HS-5 (cell line): ENCODE measurements at regions not wholly inside any gene's neighbourhood (a gene's known extent, or its start where the extent isn't known, plus 50 kb on each side); places are given as distances from the start of the nearest gene placed in this dataset.
"Not testable (repeated sequence)": the region's sequence is repeated elsewhere in the genome, so short reads cannot be mapped to it uniquely, and the experiment has no call there.

Experiments used
- DNase-seq: peaks from one replicate; pipeline ENCODE4 v3.0.0-alpha.2; 2012; ENCODE audit warnings: low read depth

GRCh38 chr6:28623242-28623641, 97.6 kb downstream of the GPX5 start:
- not testable (repeated sequence) for DNase-seq

- not testable (repeated sequence) for DNase-seq
These were observed 100.7 kb downstream of the GPX5 start for GRCh38 chr6:28626386-28626785.

GRCh38 chr6:28632326-28632851, 106.7 kb downstream of the GPX5 start:
- DNase-seq = no peak

- no peak for DNase-seq
These were observed 107.9 kb downstream of the GPX5 start for GRCh38 chr6:28633445-28634215.

- no peak for DNase-seq
These were observed 108.7 kb downstream of the GPX5 start for GRCh38 chr6:28634411-28634760.

- no peak for DNase-seq
These were observed 109.3 kb downstream of the GPX5 start for GRCh38 chr6:28634761-28635546.

GRCh38 chr6:28635547-28636158, 110.0 kb downstream of the GPX5 start:
- no peak for DNase-seq

GRCh38 chr6:28638787-28639430, 113.2 kb downstream of the GPX5 start:
- no peak for DNase-seq

GRCh38 chr6:28639445-28640290, 114.0 kb downstream of the GPX5 start:
- not testable (repeated sequence) for DNase-seq

- DNase-seq = peak; percentile 77
These were observed 117.5 kb downstream of the GPX5 start for GRCh38 chr6:28643017-28643740.

GRCh38 chr6:28646650-28647049, 121.0 kb downstream of the GPX5 start:
- DNase-seq = no peak

- peak; percentile 87 for DNase-seq
These were observed 122.6 kb downstream of the GPX5 start for GRCh38 chr6:28648035-28648877.

GRCh38 chr6:28648878-28649375, 123.2 kb downstream of the GPX5 start:
- DNase-seq = no peak

GRCh38 chr6:28651161-28651560, 125.5 kb downstream of the GPX5 start:
- no peak for DNase-seq

GRCh38 chr6:28653876-28654275, 128.2 kb downstream of the GPX5 start:
- no peak for DNase-seq

- no peak for DNase-seq
These were observed 129.5 kb downstream of the GPX5 start for GRCh38 chr6:28655164-28655563.

GRCh38 chr6:28656715-28657114, 131.0 kb downstream of the GPX5 start:
- DNase-seq = no peak

- no peak for DNase-seq
These were observed 131.7 kb downstream of the GPX5 start for GRCh38 chr6:28657381-28657768.

GRCh38 chr6:28657769-28658465, 132.2 kb downstream of the GPX5 start:
- peak; percentile 49 for DNase-seq
